ENCODE measurements at regions not wholly inside any gene's neighbourhood (a gene's known extent, or its start where the extent isn't known, plus 50 kb on each side); places are given as distances from the start of the nearest gene placed in this dataset.
"Not testable (repeated sequence)": the region's sequence is repeated elsewhere in the genome, so short reads cannot be mapped to it uniquely, and the experiment has no call there.

DNA sequence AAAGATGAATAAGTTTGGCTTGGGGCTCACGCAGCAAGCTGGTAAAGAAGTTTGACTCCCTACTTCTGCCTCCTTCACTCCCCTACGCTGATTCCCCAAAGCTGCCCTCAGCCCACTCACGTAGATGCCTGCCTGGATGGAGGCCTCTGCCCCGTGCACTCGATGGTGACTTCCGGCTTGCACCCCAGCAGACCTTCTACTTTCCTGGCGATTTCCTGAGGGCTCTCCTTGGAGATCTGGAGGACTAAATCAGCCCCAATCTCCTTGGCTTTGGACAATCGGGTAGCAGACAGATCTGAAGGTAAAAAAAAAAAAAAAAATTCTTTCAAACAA, 95.0 kb downstream of the TRIM69 start:
- TF ChIP-seq, protein P1, sequence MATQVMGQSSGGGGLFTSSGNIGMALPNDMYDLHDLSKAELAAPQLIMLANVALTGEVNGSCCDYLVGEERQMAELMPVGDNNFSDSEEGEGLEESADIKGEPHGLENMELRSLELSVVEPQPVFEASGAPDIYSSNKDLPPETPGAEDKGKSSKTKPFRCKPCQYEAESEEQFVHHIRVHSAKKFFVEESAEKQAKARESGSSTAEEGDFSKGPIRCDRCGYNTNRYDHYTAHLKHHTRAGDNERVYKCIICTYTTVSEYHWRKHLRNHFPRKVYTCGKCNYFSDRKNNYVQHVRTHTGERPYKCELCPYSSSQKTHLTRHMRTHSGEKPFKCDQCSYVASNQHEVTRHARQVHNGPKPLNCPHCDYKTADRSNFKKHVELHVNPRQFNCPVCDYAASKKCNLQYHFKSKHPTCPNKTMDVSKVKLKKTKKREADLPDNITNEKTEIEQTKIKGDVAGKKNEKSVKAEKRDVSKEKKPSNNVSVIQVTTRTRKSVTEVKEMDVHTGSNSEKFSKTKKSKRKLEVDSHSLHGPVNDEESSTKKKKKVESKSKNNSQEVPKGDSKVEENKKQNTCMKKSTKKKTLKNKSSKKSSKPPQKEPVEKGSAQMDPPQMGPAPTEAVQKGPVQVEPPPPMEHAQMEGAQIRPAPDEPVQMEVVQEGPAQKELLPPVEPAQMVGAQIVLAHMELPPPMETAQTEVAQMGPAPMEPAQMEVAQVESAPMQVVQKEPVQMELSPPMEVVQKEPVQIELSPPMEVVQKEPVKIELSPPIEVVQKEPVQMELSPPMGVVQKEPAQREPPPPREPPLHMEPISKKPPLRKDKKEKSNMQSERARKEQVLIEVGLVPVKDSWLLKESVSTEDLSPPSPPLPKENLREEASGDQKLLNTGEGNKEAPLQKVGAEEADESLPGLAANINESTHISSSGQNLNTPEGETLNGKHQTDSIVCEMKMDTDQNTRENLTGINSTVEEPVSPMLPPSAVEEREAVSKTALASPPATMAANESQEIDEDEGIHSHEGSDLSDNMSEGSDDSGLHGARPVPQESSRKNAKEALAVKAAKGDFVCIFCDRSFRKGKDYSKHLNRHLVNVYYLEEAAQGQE (IDR thresholded peaks at IDR 0.05; ENCODE audit: borderline replicate concordance), result not testable (repeated sequence)
- TF ChIP-seq, protein P2, sequence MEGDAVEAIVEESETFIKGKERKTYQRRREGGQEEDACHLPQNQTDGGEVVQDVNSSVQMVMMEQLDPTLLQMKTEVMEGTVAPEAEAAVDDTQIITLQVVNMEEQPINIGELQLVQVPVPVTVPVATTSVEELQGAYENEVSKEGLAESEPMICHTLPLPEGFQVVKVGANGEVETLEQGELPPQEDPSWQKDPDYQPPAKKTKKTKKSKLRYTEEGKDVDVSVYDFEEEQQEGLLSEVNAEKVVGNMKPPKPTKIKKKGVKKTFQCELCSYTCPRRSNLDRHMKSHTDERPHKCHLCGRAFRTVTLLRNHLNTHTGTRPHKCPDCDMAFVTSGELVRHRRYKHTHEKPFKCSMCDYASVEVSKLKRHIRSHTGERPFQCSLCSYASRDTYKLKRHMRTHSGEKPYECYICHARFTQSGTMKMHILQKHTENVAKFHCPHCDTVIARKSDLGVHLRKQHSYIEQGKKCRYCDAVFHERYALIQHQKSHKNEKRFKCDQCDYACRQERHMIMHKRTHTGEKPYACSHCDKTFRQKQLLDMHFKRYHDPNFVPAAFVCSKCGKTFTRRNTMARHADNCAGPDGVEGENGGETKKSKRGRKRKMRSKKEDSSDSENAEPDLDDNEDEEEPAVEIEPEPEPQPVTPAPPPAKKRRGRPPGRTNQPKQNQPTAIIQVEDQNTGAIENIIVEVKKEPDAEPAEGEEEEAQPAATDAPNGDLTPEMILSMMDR (IDR thresholded peaks at IDR 0.05; ENCODE audit: poor library complexity, severe bottlenecking), result not testable (repeated sequence)
- not testable (repeated sequence) for TF ChIP-seq POLR2AphosphoS5 (IDR thresholded peaks at IDR 0.05); MXI1 (conservative IDR thresholded peaks at IDR 0.05; ENCODE audit: poor library complexity, severe bottlenecking); EP300 (conservative IDR thresholded peaks at IDR 0.05; ENCODE audit: poor library complexity, severe bottlenecking)

All from neural cell (in vitro differentiated cells).